ENCODE measurements at regions not wholly inside any gene's neighbourhood (a gene's known extent, or its start where the extent isn't known, plus 50 kb on each side); places are given as distances from the start of the nearest gene placed in this dataset.

DNA sequence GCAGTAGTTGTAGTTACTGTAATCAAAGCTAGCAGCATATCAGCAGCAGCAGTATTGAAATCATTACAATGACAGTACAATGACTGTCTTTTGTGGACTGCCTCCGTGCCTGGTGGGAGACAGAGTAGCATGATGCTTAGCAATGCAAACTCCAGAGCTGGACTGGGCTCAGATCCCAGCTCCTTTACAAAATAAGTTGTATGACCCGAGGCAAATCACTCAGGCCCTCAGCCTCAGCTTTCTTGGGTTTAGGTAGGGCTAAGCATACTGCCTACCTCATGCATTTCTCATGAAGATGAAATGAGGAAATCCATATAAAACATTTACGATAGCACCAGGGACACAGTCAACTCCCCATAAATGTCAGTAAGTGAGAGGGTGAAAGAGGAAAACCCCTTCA lies 170.7 kb downstream of the TTC32 start:
- POLR2A ChIA-PET (ENCODE audit: low non-redundant PET) = no interaction called here

DNA sequence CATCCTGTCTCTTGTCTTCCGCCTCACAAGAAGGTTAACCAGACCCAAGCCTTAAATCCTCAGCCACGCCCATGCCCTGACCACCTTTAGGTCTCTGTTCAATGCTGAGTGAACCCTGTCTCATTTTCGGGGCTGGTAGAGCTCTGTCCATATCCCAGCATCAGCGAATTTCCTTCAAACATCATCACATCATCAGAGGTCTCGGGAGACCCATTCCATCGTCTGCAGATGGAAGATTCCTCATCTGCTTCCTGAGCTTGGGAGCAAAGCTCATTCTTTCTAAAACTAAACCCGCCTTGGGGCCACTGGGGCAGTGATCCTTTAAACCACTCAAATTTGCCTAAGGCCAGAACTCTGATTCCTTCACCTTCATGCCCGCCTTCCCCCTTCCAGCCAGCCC lies 173.7 kb downstream of the TTC32 start:
- BruUV-seq (replicated peaks) = no TSS peak
- TF ChIP-seq, protein P1, sequence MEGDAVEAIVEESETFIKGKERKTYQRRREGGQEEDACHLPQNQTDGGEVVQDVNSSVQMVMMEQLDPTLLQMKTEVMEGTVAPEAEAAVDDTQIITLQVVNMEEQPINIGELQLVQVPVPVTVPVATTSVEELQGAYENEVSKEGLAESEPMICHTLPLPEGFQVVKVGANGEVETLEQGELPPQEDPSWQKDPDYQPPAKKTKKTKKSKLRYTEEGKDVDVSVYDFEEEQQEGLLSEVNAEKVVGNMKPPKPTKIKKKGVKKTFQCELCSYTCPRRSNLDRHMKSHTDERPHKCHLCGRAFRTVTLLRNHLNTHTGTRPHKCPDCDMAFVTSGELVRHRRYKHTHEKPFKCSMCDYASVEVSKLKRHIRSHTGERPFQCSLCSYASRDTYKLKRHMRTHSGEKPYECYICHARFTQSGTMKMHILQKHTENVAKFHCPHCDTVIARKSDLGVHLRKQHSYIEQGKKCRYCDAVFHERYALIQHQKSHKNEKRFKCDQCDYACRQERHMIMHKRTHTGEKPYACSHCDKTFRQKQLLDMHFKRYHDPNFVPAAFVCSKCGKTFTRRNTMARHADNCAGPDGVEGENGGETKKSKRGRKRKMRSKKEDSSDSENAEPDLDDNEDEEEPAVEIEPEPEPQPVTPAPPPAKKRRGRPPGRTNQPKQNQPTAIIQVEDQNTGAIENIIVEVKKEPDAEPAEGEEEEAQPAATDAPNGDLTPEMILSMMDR (conservative IDR thresholded peaks at IDR 0.05; ENCODE audit: low read depth, low read length) = no peak
- TF ChIP-seq EZH2 (IDR thresholded peaks at IDR 0.05; ENCODE audit: borderline replicate concordance, low read depth, low read length, poor library complexity, severe bottlenecking) = no peak
- Histone ChIP-seq H3K36me3 (ENCODE audit: insufficient read depth, low read length, poor library complexity, severe bottlenecking) (no peaks in the 10 kb centered on the region), H3K4me3 (ENCODE audit: low read depth, low read length, poor library complexity, severe bottlenecking) (no peak overlapping the region), H3K27me3 (replicated peaks; ENCODE audit: insufficient read depth, low read depth, low read length, poor library complexity) (no peaks in the 10 kb centered on the region), H3K27ac (ENCODE audit: low read depth, low read length, poor library complexity, severe bottlenecking) (no peak overlapping the region), H3K9me3 (ENCODE audit: low read depth, low read length, poor library complexity, severe bottlenecking) (no peaks in the 10 kb centered on the region), H3K4me1 (ENCODE audit: insufficient read depth, low read length, poor library complexity, severe bottlenecking) (no peaks in the 10 kb centered on the region)
- ChIA-PET CTCF (no interaction called here), POLR2A (ENCODE audit: low non-redundant PET) (no interaction called here)
- no peak for DNase-seq (ENCODE audit: low spot score)
- intact Hi-C loops (cut with micrococcal nuclease; ENCODE audit: unreplicated experiment) = no loop called here

More for the DNA sequence above, 170.7 kb downstream of the TTC32 start:
- H3K9me3 ChIP-seq (ENCODE audit: low read depth, low read length, poor library complexity, severe bottlenecking) = no peaks in the 10 kb centered on the region
- intact Hi-C loops (cut with micrococcal nuclease; ENCODE audit: unreplicated experiment) = no loop called here
- H3K27me3 ChIP-seq (replicated peaks; ENCODE audit: insufficient read depth, low read depth, low read length, poor library complexity) = peaks cover 7% of the 10 kb centered on the region
- BruUV-seq (replicated peaks) = no TSS peak
- H3K4me3 ChIP-seq (ENCODE audit: low read depth, low read length, poor library complexity, severe bottlenecking) = no peak overlapping the region
- H3K4me1 ChIP-seq (ENCODE audit: insufficient read depth, low read length, poor library complexity, severe bottlenecking) = no peaks in the 10 kb centered on the region
- no peak overlapping the region for H3K27ac ChIP-seq (ENCODE audit: low read depth, low read length, poor library complexity, severe bottlenecking)
- DNase-seq (ENCODE audit: low spot score) = no peak
- CTCF ChIA-PET = no interaction called here
- no peak for TF ChIP-seq EZH2 (IDR thresholded peaks at IDR 0.05; ENCODE audit: borderline replicate concordance, low read depth, low read length, poor library complexity, severe bottlenecking)
- TF ChIP-seq, protein P1 (conservative IDR thresholded peaks at IDR 0.05; ENCODE audit: low read depth, low read length) = no peak
- H3K36me3 ChIP-seq (ENCODE audit: insufficient read depth, low read length, poor library complexity, severe bottlenecking) = no peaks in the 10 kb centered on the region

DNA sequence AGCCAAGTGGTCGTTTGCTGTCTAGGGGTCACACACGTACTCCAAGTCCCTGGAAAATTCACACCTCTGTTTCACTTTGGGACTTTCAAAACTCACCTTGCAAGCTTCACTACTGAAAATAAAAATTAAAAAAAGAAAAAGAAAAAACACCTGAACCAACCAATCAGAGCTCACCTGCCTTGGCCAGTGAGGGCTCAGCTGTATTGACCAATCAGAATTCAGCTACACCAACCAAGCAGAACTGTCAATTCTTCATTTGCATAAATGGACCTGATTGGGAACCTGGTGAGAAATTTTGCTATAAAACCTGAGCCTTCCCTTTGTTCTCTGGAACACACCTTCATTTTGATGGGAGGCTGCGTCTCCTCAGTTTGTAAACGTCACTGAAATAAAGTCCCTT lies 176.4 kb downstream of the TTC32 start:
- Histone ChIP-seq H3K27me3 (replicated peaks; ENCODE audit: insufficient read depth, low read depth, low read length, poor library complexity) (no peaks in the 10 kb centered on the region), H3K36me3 (ENCODE audit: insufficient read depth, low read length, poor library complexity, severe bottlenecking) (no peaks in the 10 kb centered on the region), H3K4me3 (ENCODE audit: low read depth, low read length, poor library complexity, severe bottlenecking) (no peak overlapping the region), H3K27ac (ENCODE audit: low read depth, low read length, poor library complexity, severe bottlenecking) (no peak overlapping the region), H3K4me1 (ENCODE audit: insufficient read depth, low read length, poor library complexity, severe bottlenecking) (no peaks in the 10 kb centered on the region), H3K9me3 (ENCODE audit: low read depth, low read length, poor library complexity, severe bottlenecking) (no peaks in the 10 kb centered on the region)
- BruUV-seq (replicated peaks) = no TSS peak
- intact Hi-C loops (cut with micrococcal nuclease; ENCODE audit: unreplicated experiment) = no loop called here
- no peak for DNase-seq (ENCODE audit: low spot score)
- ChIA-PET POLR2A (ENCODE audit: low non-redundant PET) (no interaction called here), CTCF (no interaction called here)
- TF ChIP-seq EZH2 (IDR thresholded peaks at IDR 0.05; ENCODE audit: borderline replicate concordance, low read depth, low read length, poor library complexity, severe bottlenecking) = no peak
- TF ChIP-seq, protein P1 (conservative IDR thresholded peaks at IDR 0.05; ENCODE audit: low read depth, low read length) = no peak
